HCT116 (cell line): ENCODE measurements at regions not wholly inside any gene's neighbourhood (a gene's known extent, or its start where the extent isn't known, plus 50 kb on each side); places are given as distances from the start of the nearest gene placed in this dataset.

ENCODE experiments used
- ATAC-seq: fragments of 200-7000 bp; cut with Tn5 transposase; 2 replicates; pipeline ENCODE4 v1.9.1; 2020; ENCODE audit warnings: mild to moderate bottlenecking, moderate library complexity
- BruUV-seq: library from RNA; stranded (reverse); fragments of 400-500 nt; replicated peaks from 2 replicates; lab custom pipeline; 2021; lab: Mats Ljungman, UMichigan
- CTCF ChIA-PET: fragments of 300-600 bp; sonication (Branson Sonifier 250); formaldehyde crosslinking; loops from one replicate; lab custom pipeline; 2021; ENCODE audit warnings: antibody characterized with exemption; lab: Charles Lee
- POLR2A ChIA-PET: fragments of 300-600, 350-600 bp; sonication (Branson Sonifier 250); formaldehyde crosslinking; loops from one replicate; lab custom pipeline; 2021; ENCODE audit warnings: antibody characterized with exemption; lab: Charles Lee
- RAD21 ChIA-PET, 2 experiments: fragments of 300-600 bp; sonication (Branson Sonifier 250); formaldehyde crosslinking; loops; one replicate each; lab custom pipeline; 2023; ENCODE audit warnings: low total read pairs in 2 of 2; ENCODE audit not compliant: uncharacterized antibody in 2 of 2, unreplicated experiment in 2 of 2, low non-redundant PET in 1 of 2; lab: Charles Lee
- DNase-seq: peaks from one replicate; pipeline ENCODE4 v3.0.0-alpha.2; 2010; ENCODE audit warnings: low read depth, low spot score
- H2AFZ ChIP-seq: fragments of 200-600 bp; shearing (Covaris generic), sonication (generic); 2 replicates; pipeline ENCODE4 v1.6.1; 2017; ENCODE audit warnings: low read depth, mixed run types, mixed read lengths, antibody characterized with exemption, low read length; ENCODE audit not compliant: poor library complexity, severe bottlenecking
- H3K27ac ChIP-seq: 2 replicates; pipeline ENCODE4 v1.5.1; 2012; ENCODE audit warnings: low read depth, low read length
- H3K27me3 ChIP-seq: fragments of 200-600 bp; sonication (generic); 2 replicates; pipeline ENCODE4 v1.6.1; 2016; ENCODE audit warnings: mixed run types, low read length, mixed read lengths; ENCODE audit not compliant: insufficient read depth
- H3K36me3 ChIP-seq, 2 experiments: fragments of 200-500 bp in 1 of 2; fragments of 200-600 bp in 1 of 2; sonication (Bioruptor generic) in 1 of 2; sonication (generic) in 1 of 2; 2 replicates each; pipeline versions ENCODE4 v1.5.1 to v1.6.1; 2014 to 2016; ENCODE audit warnings: low read length in 2 of 2, inconsistent platforms in 1 of 2, mixed read lengths in 1 of 2, mixed run types in 1 of 2; ENCODE audit not compliant: insufficient read depth in 2 of 2, control insufficient read depth in 1 of 2
- H3K4me1 ChIP-seq, 2 experiments: fragments of 200-600 bp in 1 of 2; sonication (generic) in 1 of 2; 2 replicates each; pipeline versions ENCODE4 v1.5.1 to v1.6.1; 2012 to 2017; ENCODE audit warnings: low read length in 2 of 2, inconsistent platforms in 1 of 2, mild to moderate bottlenecking in 1 of 2, mixed read lengths in 1 of 2, mixed run types in 1 of 2, moderate library complexity in 1 of 2; ENCODE audit not compliant: insufficient read depth in 2 of 2, control insufficient read depth in 1 of 2
- H3K4me2 ChIP-seq: fragments of 200-600 bp; sonication (generic); 2 replicates; pipeline ENCODE4 v1.6.1; 2017; ENCODE audit warnings: mixed run types, low read length, mixed read lengths
- H3K4me3 ChIP-seq, 2 experiments: fragments of 200-600 bp in 1 of 2; sonication (generic) in 1 of 2; replicated peaks in 1 of 2; 2 replicates each; pipeline ENCODE4 v1.5.1; 2011 to 2016; ENCODE audit warnings: low read length in 2 of 2, control low read depth in 1 of 2, low read depth in 1 of 2, mild to moderate bottlenecking in 1 of 2, mixed read lengths in 1 of 2, mixed run types in 1 of 2
- H3K79me2 ChIP-seq: fragments of 200-600 bp; sonication (generic); 2 replicates; pipeline ENCODE4 v1.6.1; 2017; ENCODE audit warnings: mild to moderate bottlenecking, mixed run types, low read length, moderate library complexity, mixed read lengths; ENCODE audit not compliant: insufficient read depth
- H3K9ac ChIP-seq: fragments of 200-600 bp; sonication (generic); 2 replicates; pipeline ENCODE4 v1.6.1; 2016; ENCODE audit warnings: low read length, mixed read lengths
- H3K9me2 ChIP-seq: fragments of 200-600 bp; sonication (generic), shearing (Covaris generic); 2 replicates; pipeline ENCODE4 v1.6.1; 2017; ENCODE audit warnings: mixed run types, mild to moderate bottlenecking, moderate library complexity; ENCODE audit not compliant: insufficient read depth
- H3K9me3 ChIP-seq, 2 experiments: fragments of 200-500 bp in 1 of 2; fragments of 200-600 bp in 1 of 2; sonication (Bioruptor generic) in 1 of 2; sonication (generic) in 1 of 2; 2 replicates each; pipeline ENCODE4 v1.6.1; 2014 to 2017; ENCODE audit warnings: low read length in 2 of 2, mixed read lengths in 2 of 2, inconsistent platforms in 1 of 2, low read depth in 1 of 2, mild to moderate bottlenecking in 1 of 2, mixed run types in 1 of 2, moderate library complexity in 1 of 2; ENCODE audit not compliant: control insufficient read depth in 1 of 2, insufficient read depth in 1 of 2
- H4K20me1 ChIP-seq: fragments of 200-600 bp; sonication (generic), shearing (Covaris generic); 2 replicates; pipeline ENCODE4 v1.6.1; 2017; ENCODE audit warnings: mixed run types, mild to moderate bottlenecking, moderate library complexity; ENCODE audit not compliant: insufficient read depth
- ATF3 ChIP-seq: IDR thresholded peaks from 2 replicates; pipeline ENCODE4 v1.6.1; 2012
- CEBPB ChIP-seq: IDR thresholded peaks from 2 replicates; pipeline ENCODE4 v1.6.1; 2012; ENCODE audit warnings: low read depth
- CTCF ChIP-seq, 3 experiments: fragments of 200-600 bp in 1 of 3; sonication (generic) in 1 of 3; IDR thresholded peaks in 2 of 3; conservative IDR thresholded peaks in 1 of 3; 2 replicates each; pipeline ENCODE4 v1.5.1; 2012 to 2017; ENCODE audit warnings: low read depth in 2 of 3, low read length in 2 of 3, antibody characterized with exemption in 1 of 3, borderline replicate concordance in 1 of 3, control low read depth in 1 of 3, mild to moderate bottlenecking in 1 of 3, mixed read lengths in 1 of 3, mixed run types in 1 of 3, moderate library complexity in 1 of 3; ENCODE audit not compliant: insufficient read depth in 1 of 3
- EGR1 ChIP-seq: IDR thresholded peaks from 2 replicates; pipeline ENCODE4 v1.6.1; 2012; ENCODE audit warnings: low read depth
- EZH2phosphoT487 ChIP-seq: fragments of 200-600 bp; IDR thresholded peaks from 2 replicates; pipeline ENCODE4 v1.6.1; 2018; ENCODE audit warnings: antibody characterized with exemption, borderline replicate concordance
- FOSL1 ChIP-seq: IDR thresholded peaks from 2 replicates; pipeline ENCODE4 v1.6.1; 2012; ENCODE audit warnings: low read depth
- MAX ChIP-seq: IDR thresholded peaks from 2 replicates; pipeline ENCODE4 v1.6.1; 2012
- POLR2A ChIP-seq: IDR thresholded peaks from 2 replicates; pipeline ENCODE4 v1.7.0; 2011; ENCODE audit warnings: borderline replicate concordance; ENCODE audit not compliant: insufficient read depth, insufficient read length; ENCODE audit errors: extremely low read depth
- SP1 ChIP-seq: IDR thresholded peaks from 2 replicates; pipeline ENCODE4 v1.6.1; 2012; ENCODE audit warnings: low read depth
- SRF ChIP-seq: IDR thresholded peaks from 2 replicates; pipeline ENCODE4 v1.6.1; 2012; ENCODE audit warnings: low read depth
- YY1 ChIP-seq: IDR thresholded peaks from 2 replicates; pipeline ENCODE4 v1.6.1; 2011; ENCODE audit warnings: low read length, low read depth, moderate library complexity, mild to moderate bottlenecking; ENCODE audit not compliant: insufficient replicate concordance; ENCODE audit errors: extremely low read depth
- ZBTB33 ChIP-seq: IDR thresholded peaks from 2 replicates; pipeline ENCODE4 v1.6.1; 2011; ENCODE audit warnings: mild to moderate bottlenecking, low read length, moderate library complexity; ENCODE audit not compliant: insufficient replicate concordance; ENCODE audit errors: extremely low read depth
- ZFX ChIP-seq: fragments of 450-650 bp; IDR thresholded peaks from 2 replicates; pipeline ENCODE4 v1.6.1; 2017
- intact Hi-C: fragments of 100-400 bp; cut with micrococcal nuclease; formaldehyde crosslinking; loops from 2 replicates; pipeline ENCODE4 v1.10.0; 2022

GRCh38 chr2:64403426-64403825, 50.5 kb upstream of the LGALSL start:
- DNase-seq = no peak
- Histone ChIP-seq H3K4me3 (no peak overlapping the region), H3K4me1 (peaks cover 17 to 39% of the 10 kb centered on the region in 2 experiments; a peak in 3 of 4 replicates), H3K27me3 (no peaks in the 10 kb centered on the region), H3K9ac (no peak overlapping the region), H3K4me2 (no peak overlapping the region), H2AFZ (no peak overlapping the region), H3K79me2 (no peaks in the 10 kb centered on the region), H4K20me1 (no peaks in the 10 kb centered on the region), H3K9me3 (no peaks in the 10 kb centered on the region), H3K27ac (no peak overlapping the region), H3K36me3 (no peaks in the 10 kb centered on the region), H3K9me2 (no peaks in the 10 kb centered on the region)
- ChIA-PET POLR2A (no interaction called here), RAD21 (no interaction called here), CTCF (no interaction called here)
- TF ChIP-seq ZFX (no peak), CTCF (IDR thresholded peaks at IDR 0.05 in 2 of 3, conservative IDR thresholded peaks at IDR 0.05 in 1 of 3; ENCODE audit: borderline replicate concordance in 1 of 3, insufficient read depth in 1 of 3, low read depth in 2 of 3, low read length in 2 of 3) (no peak), POLR2A (no peak), YY1 (no peak), EZH2phosphoT487 (no peak), FOSL1 (no peak), CEBPB (no peak)
- ATAC-seq = no peak
- intact Hi-C loops = no loop called here
- no TSS peak for BruUV-seq

- Histone ChIP-seq H2AFZ (no peak overlapping the region), H3K27me3 (no peaks in the 10 kb centered on the region), H3K36me3 (no peaks in the 10 kb centered on the region), H3K27ac (no peak overlapping the region), H3K9me3 (no peaks in the 10 kb centered on the region), H3K4me1 (peaks cover 17 to 38% of the 10 kb centered on the region in 2 experiments; a peak in 3 of 4 replicates), H3K9me2 (no peaks in the 10 kb centered on the region)
- RAD21 ChIA-PET = no interaction called here
- no TSS peak for BruUV-seq
- TF ChIP-seq EGR1 (no peak), EZH2phosphoT487 (no peak), ATF3 (no peak), SRF (no peak), SP1 (no peak), ZBTB33 (no peak), MAX (no peak)
- TF ChIP-seq, all 23 proteins: peak for 0
- POLR2A ChIA-PET = no interaction called here
- CTCF ChIA-PET = no interaction called here
- no peak overlapping the region for H3K4me2 ChIP-seq
- no peaks in the 10 kb centered on the region for H4K20me1 ChIP-seq
- ATAC-seq (no peak), DNase-seq (no peak)
- intact Hi-C loops = no loop called here
- H3K9ac ChIP-seq = no peak overlapping the region
- no peaks in the 10 kb centered on the region for H3K79me2 ChIP-seq
- no peak overlapping the region for H3K4me3 ChIP-seq
Measured at GRCh38 chr2:64404002-64404731, 49.8 kb upstream of the LGALSL start.
